ENCODE measurements at regions not wholly inside any gene's neighbourhood (a gene's known extent, or its start where the extent isn't known, plus 50 kb on each side); places are given as distances from the start of the nearest gene placed in this dataset.

GRCh38 chr3:160134454-160134853, 90.8 kb upstream of the C3orf80 start:
- Histone ChIP-seq H3K27me3 (no peaks in the 10 kb centered on the region), H3K9me3 (no peaks in the 10 kb centered on the region), H3K4me1 (no peaks in the 10 kb centered on the region), H3K4me3 (ENCODE audit: low read depth, low read length) (no peak overlapping the region), H3K36me3 (no peaks in the 10 kb centered on the region)
- TF ChIP-seq CTCF (IDR thresholded peaks at IDR 0.05; ENCODE audit: low read depth, low read length) = no peak
- DNase-seq = no peak

GRCh38 chr3:160134964-160135363, 90.3 kb upstream of the C3orf80 start:
- no peak for TF ChIP-seq CTCF (IDR thresholded peaks at IDR 0.05; ENCODE audit: low read depth, low read length)
- H3K9me3 ChIP-seq = no peaks in the 10 kb centered on the region
- H3K36me3 ChIP-seq = no peaks in the 10 kb centered on the region
- H3K4me3 ChIP-seq (ENCODE audit: low read depth, low read length) = no peak overlapping the region
- no peaks in the 10 kb centered on the region for H3K27me3 ChIP-seq
- no peaks in the 10 kb centered on the region for H3K4me1 ChIP-seq
- no peak for DNase-seq

- TF ChIP-seq CTCF (IDR thresholded peaks at IDR 0.05; ENCODE audit: low read depth, low read length) = no peak
- H3K4me1 ChIP-seq = no peaks in the 10 kb centered on the region
- no peaks in the 10 kb centered on the region for H3K27me3 ChIP-seq
- no peak for DNase-seq
- no peaks in the 10 kb centered on the region for H3K9me3 ChIP-seq
- H3K4me3 ChIP-seq (ENCODE audit: low read depth, low read length) = no peak overlapping the region
- no peaks in the 10 kb centered on the region for H3K36me3 ChIP-seq
Measured at GRCh38 chr3:160135851-160136250, 89.4 kb upstream of the C3orf80 start.

GRCh38 chr3:160136421-160136820, 88.8 kb upstream of the C3orf80 start:
- Histone ChIP-seq H3K9me3 (no peaks in the 10 kb centered on the region), H3K4me1 (no peaks in the 10 kb centered on the region), H3K4me3 (ENCODE audit: low read depth, low read length) (no peak overlapping the region), H3K27me3 (no peaks in the 10 kb centered on the region), H3K36me3 (no peaks in the 10 kb centered on the region)
- no peak for DNase-seq
- TF ChIP-seq CTCF (IDR thresholded peaks at IDR 0.05; ENCODE audit: low read depth, low read length) = no peak

- Histone ChIP-seq H3K4me1 (no peaks in the 10 kb centered on the region), H3K27me3 (no peaks in the 10 kb centered on the region), H3K4me3 (ENCODE audit: low read depth, low read length) (no peak overlapping the region), H3K36me3 (no peaks in the 10 kb centered on the region), H3K9me3 (no peaks in the 10 kb centered on the region)
- TF ChIP-seq CTCF (IDR thresholded peaks at IDR 0.05; ENCODE audit: low read depth, low read length) = no peak
- no peak for DNase-seq
Measured at GRCh38 chr3:160139291-160139690, 85.9 kb upstream of the C3orf80 start.

- no peak for TF ChIP-seq CTCF (IDR thresholded peaks at IDR 0.05; ENCODE audit: low read depth, low read length)
- no peaks in the 10 kb centered on the region for H3K4me1 ChIP-seq
- DNase-seq = no peak
- H3K36me3 ChIP-seq = no peaks in the 10 kb centered on the region
- no peaks in the 10 kb centered on the region for H3K9me3 ChIP-seq
- no peak overlapping the region for H3K4me3 ChIP-seq (ENCODE audit: low read depth, low read length)
- no peaks in the 10 kb centered on the region for H3K27me3 ChIP-seq
Measured at GRCh38 chr3:160140756-160141155, 84.5 kb upstream of the C3orf80 start.

Measured in BE2C (cell line).